ENCODE measurements at regions not wholly inside any gene's neighbourhood (a gene's known extent, or its start where the extent isn't known, plus 50 kb on each side); places are given as distances from the start of the nearest gene placed in this dataset.

DNA sequence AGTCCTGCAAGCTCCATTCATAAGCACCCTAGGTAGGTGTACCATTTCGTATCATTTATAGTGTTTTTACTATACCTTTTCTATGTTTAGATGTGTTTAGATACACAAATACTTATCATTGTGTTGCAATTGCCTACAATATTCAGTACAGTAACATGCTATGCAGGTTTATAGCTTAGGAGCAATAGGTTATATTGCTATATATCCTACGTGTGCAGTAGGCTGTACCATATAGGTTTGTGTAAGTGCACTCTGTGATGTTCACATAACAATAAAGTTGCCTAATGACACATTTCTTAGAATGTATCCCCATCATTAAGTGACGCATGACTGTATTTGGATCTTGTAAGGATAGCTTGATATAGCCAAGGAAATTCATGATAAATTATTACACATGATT, 88.6 kb upstream of the CDH20 start:
- H3K9me2 ChIP-seq (ENCODE audit: insufficient read depth, low read length) = no peaks in the 10 kb centered on the region
- no peak overlapping the region for H3K4me2 ChIP-seq (ENCODE audit: low read length)
- H3K4me1 ChIP-seq (ENCODE audit: insufficient read depth, low read length, poor library complexity, severe bottlenecking) = no peaks in the 10 kb centered on the region
- intact Hi-C loops (cut with micrococcal nuclease; ENCODE audit: unreplicated experiment) = no loop called here
- H3K4me3 ChIP-seq (ENCODE audit: low read depth, low read length, poor library complexity, severe bottlenecking) = no peak overlapping the region
- H3K9me3 ChIP-seq (ENCODE audit: low read length) = no peaks in the 10 kb centered on the region
- H3K79me2 ChIP-seq (ENCODE audit: insufficient read depth, low read depth, low read length) = no peaks in the 10 kb centered on the region
- H3K36me3 ChIP-seq (ENCODE audit: insufficient read depth, low read length) = no peaks in the 10 kb centered on the region
- H2AFZ ChIP-seq (ENCODE audit: low read length) = no peak overlapping the region
- TF ChIP-seq EZH2phosphoT487 (IDR thresholded peaks at IDR 0.05; ENCODE audit: borderline replicate concordance, low read depth, low read length) = no peak
- TF ChIP-seq, protein P1, sequence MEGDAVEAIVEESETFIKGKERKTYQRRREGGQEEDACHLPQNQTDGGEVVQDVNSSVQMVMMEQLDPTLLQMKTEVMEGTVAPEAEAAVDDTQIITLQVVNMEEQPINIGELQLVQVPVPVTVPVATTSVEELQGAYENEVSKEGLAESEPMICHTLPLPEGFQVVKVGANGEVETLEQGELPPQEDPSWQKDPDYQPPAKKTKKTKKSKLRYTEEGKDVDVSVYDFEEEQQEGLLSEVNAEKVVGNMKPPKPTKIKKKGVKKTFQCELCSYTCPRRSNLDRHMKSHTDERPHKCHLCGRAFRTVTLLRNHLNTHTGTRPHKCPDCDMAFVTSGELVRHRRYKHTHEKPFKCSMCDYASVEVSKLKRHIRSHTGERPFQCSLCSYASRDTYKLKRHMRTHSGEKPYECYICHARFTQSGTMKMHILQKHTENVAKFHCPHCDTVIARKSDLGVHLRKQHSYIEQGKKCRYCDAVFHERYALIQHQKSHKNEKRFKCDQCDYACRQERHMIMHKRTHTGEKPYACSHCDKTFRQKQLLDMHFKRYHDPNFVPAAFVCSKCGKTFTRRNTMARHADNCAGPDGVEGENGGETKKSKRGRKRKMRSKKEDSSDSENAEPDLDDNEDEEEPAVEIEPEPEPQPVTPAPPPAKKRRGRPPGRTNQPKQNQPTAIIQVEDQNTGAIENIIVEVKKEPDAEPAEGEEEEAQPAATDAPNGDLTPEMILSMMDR (conservative IDR thresholded peaks at IDR 0.05; ENCODE audit: low read length) = no peak
- no peak overlapping the region for H3K27ac ChIP-seq (ENCODE audit: low read depth, low read length, poor library complexity, severe bottlenecking)
- H4K20me1 ChIP-seq (ENCODE audit: insufficient read depth, low read length) = no peaks in the 10 kb centered on the region
- ChIA-PET POLR2A (no interaction called here), CTCF (ENCODE audit: unreplicated experiment) (no interaction called here)
- DNase-seq (ENCODE audit: low spot score) = no peak
- no TSS peak for BruUV-seq (replicated peaks)

DNA sequence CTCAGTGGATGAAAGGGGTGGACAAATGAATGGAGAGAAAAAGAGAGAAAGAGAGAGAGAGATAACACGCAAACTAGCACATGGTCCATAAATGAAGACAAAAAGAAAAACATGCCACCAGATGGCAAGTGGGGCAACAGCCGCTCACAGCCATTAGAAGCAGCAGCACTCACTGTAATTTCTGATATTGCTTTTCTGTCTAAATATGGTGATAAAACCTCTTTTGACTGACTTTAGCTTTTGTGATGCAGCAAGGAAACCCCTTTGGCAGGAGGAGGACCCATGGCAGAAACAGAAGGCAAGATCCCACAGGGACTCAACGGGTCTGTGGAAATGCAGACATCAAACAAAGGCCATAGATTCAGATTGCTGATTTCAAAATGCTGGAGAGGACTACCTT, 88.0 kb upstream of the CDH20 start:
- Histone ChIP-seq H3K4me2 (ENCODE audit: low read length) (no peak overlapping the region), H3K9me3 (ENCODE audit: low read length) (no peaks in the 10 kb centered on the region), H2AFZ (ENCODE audit: low read length) (no peak overlapping the region), H3K4me3 (ENCODE audit: low read depth, low read length, poor library complexity, severe bottlenecking) (no peak overlapping the region), H4K20me1 (ENCODE audit: insufficient read depth, low read length) (no peaks in the 10 kb centered on the region), H3K36me3 (ENCODE audit: insufficient read depth, low read length) (no peaks in the 10 kb centered on the region), H3K9me2 (ENCODE audit: insufficient read depth, low read length) (no peaks in the 10 kb centered on the region), H3K4me1 (ENCODE audit: insufficient read depth, low read length, poor library complexity, severe bottlenecking) (no peaks in the 10 kb centered on the region), H3K79me2 (ENCODE audit: insufficient read depth, low read depth, low read length) (no peaks in the 10 kb centered on the region), H3K27ac (ENCODE audit: low read depth, low read length, poor library complexity, severe bottlenecking) (no peak overlapping the region)
- POLR2A ChIA-PET = no interaction called here
- DNase-seq (ENCODE audit: low spot score) = no peak
- BruUV-seq (replicated peaks) = no TSS peak
- no peak for TF ChIP-seq EZH2phosphoT487 (IDR thresholded peaks at IDR 0.05; ENCODE audit: borderline replicate concordance, low read depth, low read length)
- TF ChIP-seq, protein P1 (conservative IDR thresholded peaks at IDR 0.05; ENCODE audit: low read length) = no peak
- CTCF ChIA-PET (ENCODE audit: unreplicated experiment) = no interaction called here
- intact Hi-C loops (cut with micrococcal nuclease; ENCODE audit: unreplicated experiment) = no loop called here

DNA sequence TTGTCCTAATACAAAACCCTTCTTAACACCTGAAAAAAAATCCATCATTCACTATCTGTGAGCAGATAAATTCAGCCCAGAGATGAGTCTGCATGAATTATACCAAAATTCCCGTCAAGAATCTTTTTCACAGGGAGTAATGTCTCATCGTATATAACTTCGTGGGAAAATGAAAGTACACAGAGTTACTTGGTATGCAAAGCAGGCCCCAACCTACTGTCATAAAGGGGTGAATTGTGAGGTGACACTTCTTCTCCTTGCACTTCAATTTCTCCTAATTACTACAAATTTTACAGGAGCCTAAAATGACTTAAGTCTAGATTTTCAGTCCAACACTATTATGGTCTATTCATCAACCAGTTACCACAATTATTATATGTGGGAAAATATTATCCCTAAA, 84.6 kb upstream of the CDH20 start:
- H3K27ac ChIP-seq (ENCODE audit: low read depth, low read length, poor library complexity, severe bottlenecking) = no peak overlapping the region
- CTCF ChIA-PET (ENCODE audit: unreplicated experiment) = no interaction called here
- no peaks in the 10 kb centered on the region for H3K36me3 ChIP-seq (ENCODE audit: insufficient read depth, low read length)
- no peaks in the 10 kb centered on the region for H3K9me2 ChIP-seq (ENCODE audit: insufficient read depth, low read length)
- no peak overlapping the region for H3K4me2 ChIP-seq (ENCODE audit: low read length)
- no peaks in the 10 kb centered on the region for H4K20me1 ChIP-seq (ENCODE audit: insufficient read depth, low read length)
- no peaks in the 10 kb centered on the region for H3K79me2 ChIP-seq (ENCODE audit: insufficient read depth, low read depth, low read length)
- no peaks in the 10 kb centered on the region for H3K9me3 ChIP-seq (ENCODE audit: low read length)
- H3K4me1 ChIP-seq (ENCODE audit: insufficient read depth, low read length, poor library complexity, severe bottlenecking) = no peaks in the 10 kb centered on the region
- no peak for TF ChIP-seq EZH2phosphoT487 (IDR thresholded peaks at IDR 0.05; ENCODE audit: borderline replicate concordance, low read depth, low read length)
- TF ChIP-seq, protein P1 (conservative IDR thresholded peaks at IDR 0.05; ENCODE audit: low read length) = no peak
- no peak overlapping the region for H3K4me3 ChIP-seq (ENCODE audit: low read depth, low read length, poor library complexity, severe bottlenecking)
- H2AFZ ChIP-seq (ENCODE audit: low read length) = no peak overlapping the region
- intact Hi-C loops (cut with micrococcal nuclease; ENCODE audit: unreplicated experiment) = no loop called here
- no TSS peak for BruUV-seq (replicated peaks)
- POLR2A ChIA-PET = no interaction called here
- no peak for DNase-seq (ENCODE audit: low spot score)

Data from OCI-LY7 (cell line).